Motor neuron (in vitro differentiated cells): ENCODE measurements at regions not wholly inside any gene's neighbourhood (a gene's known extent, or its start where the extent isn't known, plus 50 kb on each side); places are given as distances from the start of the nearest gene placed in this dataset.
"Not testable (repeated sequence)": the region's sequence is repeated elsewhere in the genome, so short reads cannot be mapped to it uniquely, and the experiment has no call there.

Source experiments
- ATAC-seq, 8 experiments: fragments of 200-7000 bp; cut with Tn5 transposase; replicated peaks in 6 of 8; 2 replicates each; pipeline ENCODE4 v1.8.0; 2021; ENCODE audit warnings: mild to moderate bottlenecking in 8 of 8, moderate library complexity in 8 of 8
- H3K27ac ChIP-seq, 2 donors: fragments of 250-450 bp; sonication (Bioruptor Pico); 2 replicates each; pipeline ENCODE4 v1.9.0; 2021; ENCODE audit warnings: antibody characterized with exemption in 2 of 2, mild to moderate bottlenecking in 2 of 2, moderate library complexity in 1 of 2
- H3K4me1 ChIP-seq, 2 donors: fragments of 250-450 bp; sonication (Bioruptor Pico); replicated peaks in 1 of 2; 2 replicates each; pipeline ENCODE4 v1.6.1; 2021; ENCODE audit warnings: antibody characterized with exemption in 2 of 2, mild to moderate bottlenecking in 2 of 2, moderate library complexity in 1 of 2
- H3K4me3 ChIP-seq, 5 donors: fragments of 250-450 bp; sonication (Bioruptor Pico); 2 replicates each; pipeline ENCODE4 v1.9.0; 2021; ENCODE audit warnings: antibody characterized with exemption in 5 of 5, mild to moderate bottlenecking in 5 of 5, moderate library complexity in 4 of 5
- WGBS, 10 experiments: fragments of 450-650 bp; shearing (Covaris generic); methylation state at CpG; one replicate each; pipeline ENCODE4 v1.0.0; 2022; 5-methylcytosine and 5-hydroxymethylcytosine counted together
- in situ Hi-C, 9 experiments: fragments of 400-800 bp; cut with MboI; loops; one replicate each; pipeline ENCODE4 v1.15.0; 2021; ENCODE audit warnings: low sequenced_read_pairs in 9 of 9, low pct_unique_long_range_greater_than_20kb in 2 of 9; ENCODE audit not compliant: unreplicated experiment in 9 of 9

DNA sequence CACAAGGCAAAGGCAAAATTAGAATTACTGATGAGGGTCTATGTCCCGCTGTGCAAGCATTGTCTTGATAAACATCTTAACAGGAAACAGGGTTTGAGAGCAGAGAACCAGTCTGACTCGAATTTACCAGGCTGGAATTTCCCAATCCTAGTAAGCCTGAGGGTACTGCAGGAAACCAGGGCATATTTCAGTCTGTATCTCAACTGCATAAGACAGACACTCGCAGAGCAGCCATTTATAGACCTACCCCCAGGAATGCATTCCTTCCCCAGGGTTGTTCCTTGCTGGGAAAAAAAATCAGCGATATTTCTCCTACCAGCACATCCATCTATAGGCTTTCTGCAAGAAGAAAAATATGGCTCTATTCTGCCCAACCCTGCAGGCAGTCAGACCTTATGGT lies 283.8 kb upstream of the ATXN7L3B start:
- H3K27ac ChIP-seq, ATAC-seq, H3K4me1 ChIP-seq, in situ Hi-C loops, H3K4me3 ChIP-seq: not testable (repeated sequence)
- WGBS, 10 experiments, result 8 to 100% (median 54%) methylated on average over 1 to 4 of the region's 4 CpGs; no CpG with 5 or more reads in 4 of the 10 experiments

DNA sequence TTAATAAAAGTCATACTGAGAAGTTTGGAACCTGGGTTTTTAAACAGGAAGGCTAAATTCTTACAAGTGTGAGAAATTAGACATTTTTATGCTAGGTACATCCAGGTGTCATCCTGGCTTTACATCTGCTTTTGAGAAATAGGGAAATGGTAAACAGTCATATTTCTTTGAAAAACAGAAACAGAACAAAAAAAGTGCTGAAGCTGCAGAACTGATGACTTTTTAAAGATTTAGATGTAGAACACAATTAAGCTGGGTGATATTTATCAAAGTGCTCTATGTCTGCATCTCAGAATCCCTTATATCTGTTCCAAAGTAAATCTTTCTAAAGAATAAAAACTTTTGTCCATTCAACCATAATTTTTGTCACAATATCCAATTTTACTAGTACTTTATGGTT lies 282.9 kb upstream of the ATXN7L3B start:
- H3K4me3 ChIP-seq, result no peak overlapping the region
- no peak for ATAC-seq
- in situ Hi-C loops, result no loop called here
- H3K4me1 ChIP-seq, result no peaks in the 10 kb centered on the region
- H3K27ac ChIP-seq, result no peak overlapping the region

DNA sequence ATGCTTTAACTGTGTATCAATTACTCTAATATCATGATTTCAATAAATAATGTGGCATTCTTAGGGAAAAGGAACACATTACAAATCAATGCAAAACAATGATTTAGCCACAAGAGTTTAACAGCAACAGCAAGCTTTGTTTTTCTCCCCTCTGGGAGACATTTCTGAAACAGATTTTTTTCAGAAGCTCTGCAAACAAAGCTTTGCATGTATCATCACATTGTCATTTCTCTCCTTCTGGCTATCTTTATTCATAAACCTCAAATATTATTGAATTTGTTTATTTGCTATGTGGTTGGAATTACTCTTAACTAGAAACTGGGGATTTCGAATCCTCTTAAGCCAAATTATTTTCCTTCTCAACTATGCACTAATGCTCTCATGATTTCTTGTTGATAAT lies 278.4 kb upstream of the ATXN7L3B start:
- Histone ChIP-seq H3K4me1 (no peaks in the 10 kb centered on the region), H3K27ac (no peak overlapping the region), H3K4me3 (no peak overlapping the region)
- 9 to 100% (median 89%) methylated on average over 1 of the region's 1 CpG; no CpG with 5 or more reads in 3 of the 10 experiments for WGBS, 10 experiments
- in situ Hi-C loops, result no loop called here
- no peak for ATAC-seq

DNA sequence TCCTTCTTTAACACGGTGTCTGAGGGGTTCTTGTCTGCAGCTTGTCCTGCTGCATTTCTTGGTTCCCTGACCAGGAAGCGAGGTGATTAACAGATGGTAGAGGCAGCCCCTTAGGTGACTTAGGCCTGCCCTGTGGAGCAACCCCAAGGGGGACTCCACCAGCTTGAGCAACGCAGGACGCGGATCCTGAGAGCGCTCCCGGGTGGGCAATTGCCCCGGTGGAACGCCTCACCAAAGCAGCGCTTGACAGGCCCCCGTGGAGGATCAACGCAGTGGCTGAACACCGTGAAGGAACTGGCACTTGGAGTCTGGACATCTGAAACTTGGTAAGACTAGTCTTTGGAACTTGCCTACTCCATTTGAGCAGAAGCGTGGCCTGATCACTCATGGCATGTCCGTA lies 272.9 kb upstream of the ATXN7L3B start:
- no peak for ATAC-seq
- Histone ChIP-seq H3K27ac (no peak overlapping the region), H3K4me1 (no peaks in the 10 kb centered on the region), H3K4me3 (no peak overlapping the region)
- in situ Hi-C loops, result no loop called here
- WGBS, 10 experiments, result 17 to 91% (median 70%) methylated on average over 1 to 11 of the region's 15 CpGs; no CpG with 5 or more reads in 4 of the 10 experiments

DNA sequence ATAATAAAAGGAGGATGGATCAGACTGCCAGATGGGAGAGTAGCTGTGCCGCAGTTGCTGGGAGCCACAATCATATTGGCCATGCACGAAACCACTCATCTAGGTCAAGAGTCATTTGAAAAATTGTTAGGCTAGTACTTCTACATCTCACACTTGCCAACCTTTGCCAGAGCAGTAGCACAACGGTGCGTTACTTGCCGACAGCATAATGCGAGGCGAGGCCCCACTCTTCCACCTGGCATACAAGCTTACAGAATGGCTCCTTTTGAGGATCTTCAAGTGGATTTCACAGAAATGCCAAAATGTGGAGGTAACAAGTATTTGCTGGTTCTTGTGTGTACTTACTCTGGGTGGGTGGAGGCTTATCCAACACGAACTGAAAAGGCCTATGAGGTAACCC lies 268.3 kb upstream of the ATXN7L3B start:
- not testable (repeated sequence) for ATAC-seq, H3K4me1 ChIP-seq

DNA sequence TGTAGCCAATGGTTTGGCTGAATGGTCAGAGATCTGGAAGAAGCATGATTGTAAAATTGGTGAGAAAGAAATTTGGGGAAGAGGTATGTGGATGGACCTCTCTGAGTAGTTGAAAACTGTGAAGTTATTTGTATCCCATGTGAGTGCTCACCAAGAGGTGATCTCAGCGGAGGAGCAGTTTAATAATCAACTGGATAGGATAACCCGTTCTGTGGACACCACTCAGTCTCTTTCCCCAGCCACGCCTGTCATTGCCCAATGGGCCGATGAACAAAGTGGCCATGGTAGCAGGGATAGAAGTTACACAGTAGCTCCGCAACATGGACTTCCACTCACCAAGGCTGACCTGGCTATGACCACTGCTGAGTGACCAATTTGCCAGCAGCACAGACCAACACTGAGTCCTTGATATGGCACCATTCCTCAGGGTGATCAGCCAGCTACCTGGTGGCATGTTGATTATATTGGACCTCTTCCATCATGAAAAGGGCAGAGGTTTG lies 257.4 kb upstream of the ATXN7L3B start:
- WGBS, 10 experiments, result 37 to 100% (median 91%) methylated on average over 1 to 4 of the region's 5 CpGs; no CpG with 5 or more reads in 5 of the 10 experiments
- in situ Hi-C loops, result no loop called here
- H3K4me3 ChIP-seq, result no peak overlapping the region
- H3K4me1 ChIP-seq, result no peaks in the 10 kb centered on the region
- no peak for ATAC-seq
- no peak overlapping the region for H3K27ac ChIP-seq

More for the DNA sequence above, 268.3 kb upstream of the ATXN7L3B start:
- 10 to 100% (median 80%) methylated on average over 1 to 2 of the region's 8 CpGs; no CpG with 5 or more reads in 5 of the 10 experiments for WGBS, 10 experiments
- in situ Hi-C loops, H3K27ac ChIP-seq, H3K4me3 ChIP-seq: not testable (repeated sequence)

DNA sequence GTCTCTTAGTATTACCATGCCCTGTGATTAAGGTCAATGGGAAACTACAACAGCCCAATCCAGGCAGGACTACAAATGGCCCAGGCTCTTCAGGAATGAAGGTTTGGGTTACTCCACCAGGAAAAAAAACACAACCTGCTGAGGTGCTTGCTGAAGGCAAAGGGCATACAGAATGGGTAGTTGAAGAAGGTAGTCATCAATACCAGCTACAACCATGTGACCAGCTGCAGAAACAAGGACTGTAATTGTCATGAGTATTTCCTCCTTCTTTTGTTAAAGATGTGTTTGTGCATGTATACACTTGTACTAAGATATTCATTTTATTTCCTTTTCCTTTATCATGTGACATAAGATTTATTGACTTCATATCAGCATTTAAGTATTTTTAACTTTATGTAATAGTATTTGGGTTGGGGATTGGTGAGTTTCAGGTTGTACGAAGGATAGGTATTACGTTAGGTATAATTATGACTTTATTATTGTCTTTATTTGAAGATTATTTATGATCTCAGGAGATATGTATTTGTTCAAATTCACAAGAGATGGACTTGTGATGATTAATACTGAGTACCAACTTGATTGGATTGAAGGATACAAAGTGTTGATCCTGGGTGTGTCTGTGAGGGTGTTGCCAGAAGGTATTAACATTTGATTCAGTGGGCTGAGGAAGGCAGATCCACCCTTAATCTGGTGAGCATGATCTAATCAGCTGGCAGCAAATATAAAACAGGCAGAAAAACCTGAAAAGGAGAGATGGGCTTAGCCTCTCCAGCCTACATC lies 256.0 kb upstream of the ATXN7L3B start:
- WGBS, 10 experiments, result 25 to 100% (median 93%) methylated on average over 1 to 2 of the region's 2 CpGs; no CpG with 5 or more reads in 2 of the 10 experiments
- ATAC-seq, H3K27ac ChIP-seq, H3K4me1 ChIP-seq, in situ Hi-C loops, H3K4me3 ChIP-seq: not testable (repeated sequence)

DNA sequence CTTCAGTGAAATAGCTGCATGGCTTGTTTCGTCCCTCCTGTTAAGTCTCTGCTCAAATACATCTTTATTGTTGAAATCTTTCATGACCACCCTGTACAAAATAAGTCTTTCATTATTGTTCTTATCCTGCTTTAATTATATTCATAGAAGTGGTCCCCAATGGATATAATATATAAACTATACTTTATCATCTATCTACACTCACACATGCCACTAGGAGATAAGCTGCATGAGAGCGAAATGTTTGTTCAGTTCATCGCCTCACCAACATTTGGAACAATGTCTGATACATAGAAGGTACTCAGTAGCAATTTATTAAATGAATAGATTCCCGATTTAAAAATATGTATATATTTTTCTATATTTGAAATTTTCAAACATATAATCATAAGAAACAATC lies 254.0 kb upstream of the ATXN7L3B start:
- WGBS, 10 experiments, result 0 to 100% (median 77%) methylated on average over 1 to 4 of the region's 4 CpGs
- in situ Hi-C loops, result no loop called here
- H3K4me1 ChIP-seq, result no peaks in the 10 kb centered on the region
- H3K27ac ChIP-seq, result no peak overlapping the region
- H3K4me3 ChIP-seq, result no peak overlapping the region
- ATAC-seq, result no peak

DNA sequence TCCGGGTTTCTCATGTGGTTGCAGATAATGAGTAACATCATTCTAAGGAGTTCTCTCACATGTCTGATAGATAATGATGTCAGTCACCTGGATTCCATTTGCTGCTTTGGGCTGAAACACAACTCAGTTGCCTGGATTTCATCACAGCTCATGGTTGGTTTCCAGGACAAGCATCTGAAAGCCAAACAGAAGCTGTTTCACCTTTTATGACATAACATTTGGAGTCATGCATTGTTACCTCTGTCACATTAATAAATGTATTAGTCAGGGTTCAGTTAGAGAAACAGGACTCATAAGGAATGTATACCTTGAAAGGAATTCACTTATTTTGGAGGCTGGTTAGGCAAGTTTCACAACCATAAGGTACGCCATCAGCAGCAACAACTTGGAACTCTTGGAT lies 251.9 kb upstream of the ATXN7L3B start:
- 0 to 100% (median 94%) methylated on average over 1 to 2 of the region's 2 CpGs; no CpG with 5 or more reads in 4 of the 10 experiments for WGBS, 10 experiments
- no peak for ATAC-seq
- H3K4me1 ChIP-seq, result peaks cover 0 to 3% of the 10 kb centered on the region in 2 donors
- in situ Hi-C loops, result no loop called here
- no peak overlapping the region for H3K27ac ChIP-seq
- H3K4me3 ChIP-seq, result no peak overlapping the region

DNA sequence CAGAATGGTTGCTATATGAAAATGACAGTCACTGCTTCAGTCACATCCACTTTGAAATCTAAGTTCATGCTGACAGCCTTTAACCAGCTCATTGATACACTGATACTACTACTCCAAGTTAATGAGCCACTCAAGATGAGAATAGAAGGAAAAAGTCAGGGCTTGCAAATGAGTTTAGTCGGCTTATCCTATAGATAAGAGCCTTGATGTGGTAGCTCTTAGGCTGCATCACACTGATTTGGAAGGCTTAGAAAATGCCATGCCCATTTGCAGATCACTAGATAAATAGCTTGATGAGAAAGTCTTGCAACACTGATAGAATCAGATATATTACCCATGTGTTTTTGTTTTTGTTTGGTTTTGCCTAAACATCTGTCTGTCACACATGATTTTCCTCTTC lies 251.4 kb upstream of the ATXN7L3B start:
- Histone ChIP-seq H3K27ac (no peak overlapping the region), H3K4me1 (peaks cover 0 to 3% of the 10 kb centered on the region in 2 donors), H3K4me3 (no peak overlapping the region)
- no peak for ATAC-seq
- in situ Hi-C loops, result no loop called here
- WGBS, 10 experiments, result 0 to 100% (median 83%) methylated on average over 1 of the region's 1 CpG; no CpG with 5 or more reads in 1 of the 10 experiments

DNA sequence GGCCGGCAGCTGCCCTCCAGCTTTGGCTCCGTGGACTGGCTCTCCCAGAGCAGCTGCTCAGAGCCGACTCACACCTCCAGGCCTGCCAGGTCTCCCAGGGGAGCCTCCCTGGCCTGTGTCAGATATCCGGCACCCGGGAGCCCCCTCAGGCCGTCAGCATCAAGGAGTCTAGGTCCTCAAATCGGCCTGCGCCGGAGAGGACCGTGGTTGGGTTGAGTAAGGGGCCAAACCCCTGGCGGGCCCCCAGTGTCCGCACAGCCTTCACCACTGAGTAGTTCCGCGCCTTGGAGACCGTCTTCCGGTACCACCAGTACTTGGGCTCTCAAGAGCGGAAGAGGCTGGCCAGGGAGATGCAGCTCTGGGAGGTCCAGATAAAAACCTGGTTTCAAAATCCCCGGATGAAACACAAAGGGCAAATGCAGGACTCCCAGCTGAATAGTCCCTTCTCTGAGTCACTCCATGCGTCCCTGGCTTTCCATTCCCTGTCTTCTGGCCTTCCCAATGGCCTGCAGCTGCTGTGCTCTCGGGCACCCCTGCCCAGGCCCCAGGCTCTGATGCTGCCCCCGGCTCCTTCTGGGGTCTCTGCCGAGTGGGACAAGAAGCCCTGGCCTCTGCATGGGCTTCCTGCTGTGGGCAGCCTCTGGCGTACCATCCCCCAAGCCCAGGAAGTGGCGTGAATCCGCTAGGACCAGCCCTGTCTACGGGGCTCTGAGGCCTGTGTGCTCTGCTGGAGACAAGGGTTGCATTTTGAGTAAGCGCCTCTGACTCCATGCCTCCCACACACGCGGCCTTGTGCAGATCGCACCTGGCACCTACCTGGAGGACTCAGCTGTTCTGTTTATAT lies 245.1 kb upstream of the ATXN7L3B start:
- ATAC-seq, result no peak
- Histone ChIP-seq H3K4me3 (no peak overlapping the region), H3K4me1 (peaks cover 0 to 3% of the 10 kb centered on the region in 2 donors), H3K27ac (no peak overlapping the region)
- in situ Hi-C loops, result no loop called here
- 93 to 100% (median 94%) methylated on average over 3 to 12 of the region's 30 CpGs; no CpG with 5 or more reads in 4 of the 10 experiments for WGBS, 10 experiments

DNA sequence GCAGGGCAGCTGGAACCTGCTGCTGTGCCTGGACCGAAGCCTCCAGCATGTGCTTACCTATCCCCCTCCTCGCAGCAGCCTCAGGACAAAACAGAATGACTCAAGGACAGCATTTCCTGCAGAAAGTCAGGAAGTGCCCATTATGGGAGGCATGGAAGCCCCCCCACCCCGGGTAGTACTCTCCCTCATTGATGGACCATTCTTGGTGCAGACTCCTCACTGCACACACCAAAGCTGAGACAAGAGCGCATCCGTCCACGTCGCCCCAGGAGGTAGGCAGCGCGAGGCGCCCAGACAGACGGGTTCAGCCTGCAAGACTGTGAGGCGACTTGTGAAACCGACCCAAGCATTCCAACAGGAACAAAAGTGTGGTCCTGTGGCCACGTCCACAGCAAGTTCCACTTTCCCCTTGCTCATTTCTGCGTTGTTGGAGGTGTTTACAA lies 243.9 kb upstream of the ATXN7L3B start:
- ATAC-seq, result no peak
- in situ Hi-C loops, result no loop called here
- whole genome bisulfite sequencing, 10 experiments, result 53 to 100% (median 77%) methylated on average over 1 to 4 of the region's 15 CpGs; no CpG with 5 or more reads in 3 of the 10 experiments
- peaks cover 0 to 3% of the 10 kb centered on the region in 2 donors for H3K4me1 ChIP-seq
- H3K4me3 ChIP-seq, result no peak overlapping the region
- no peak overlapping the region for H3K27ac ChIP-seq

DNA sequence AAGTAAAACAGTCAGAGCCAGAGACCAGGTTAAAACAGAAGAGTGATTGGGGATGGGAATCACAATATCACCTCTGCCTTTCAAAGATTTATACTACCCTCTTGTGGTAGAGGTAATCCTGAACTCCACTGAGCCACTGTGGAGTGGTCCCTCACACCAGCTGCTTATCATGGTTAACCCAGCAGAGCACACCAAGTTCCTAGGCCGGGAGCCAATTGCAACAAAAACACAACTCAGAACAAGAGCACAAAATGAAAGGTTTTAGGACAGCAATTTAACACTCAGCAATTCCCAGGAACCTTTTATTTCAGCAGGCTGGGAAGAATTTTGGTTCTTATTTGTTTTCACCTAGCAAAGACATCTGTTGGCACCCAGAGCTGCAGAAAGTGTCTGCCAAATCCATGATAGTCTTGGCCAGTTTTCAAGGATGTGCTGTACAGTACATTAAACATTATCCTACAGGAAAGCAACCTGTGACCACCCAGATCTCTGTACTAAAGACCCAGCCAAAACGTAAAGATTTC lies 220.5 kb upstream of the ATXN7L3B start:
- H3K27ac ChIP-seq, result no peak overlapping the region
- 0 to 71% (median 32%) methylated on average over 1 to 2 of the region's 2 CpGs; no CpG with 5 or more reads in 4 of the 10 experiments for WGBS, 10 experiments
- ATAC-seq, result peak in 6 of 8 experiments; percentile 66 to 96 (median 76)
- no peaks in the 10 kb centered on the region for H3K4me1 ChIP-seq
- in situ Hi-C loops, result no loop called here
- no peak overlapping the region for H3K4me3 ChIP-seq
